ENCODE measurements at regions not wholly inside any gene's neighbourhood (a gene's known extent, or its start where the extent isn't known, plus 50 kb on each side); places are given as distances from the start of the nearest gene placed in this dataset.
"Not testable (repeated sequence)": the region's sequence is repeated elsewhere in the genome, so short reads cannot be mapped to it uniquely, and the experiment has no call there.

DNA sequence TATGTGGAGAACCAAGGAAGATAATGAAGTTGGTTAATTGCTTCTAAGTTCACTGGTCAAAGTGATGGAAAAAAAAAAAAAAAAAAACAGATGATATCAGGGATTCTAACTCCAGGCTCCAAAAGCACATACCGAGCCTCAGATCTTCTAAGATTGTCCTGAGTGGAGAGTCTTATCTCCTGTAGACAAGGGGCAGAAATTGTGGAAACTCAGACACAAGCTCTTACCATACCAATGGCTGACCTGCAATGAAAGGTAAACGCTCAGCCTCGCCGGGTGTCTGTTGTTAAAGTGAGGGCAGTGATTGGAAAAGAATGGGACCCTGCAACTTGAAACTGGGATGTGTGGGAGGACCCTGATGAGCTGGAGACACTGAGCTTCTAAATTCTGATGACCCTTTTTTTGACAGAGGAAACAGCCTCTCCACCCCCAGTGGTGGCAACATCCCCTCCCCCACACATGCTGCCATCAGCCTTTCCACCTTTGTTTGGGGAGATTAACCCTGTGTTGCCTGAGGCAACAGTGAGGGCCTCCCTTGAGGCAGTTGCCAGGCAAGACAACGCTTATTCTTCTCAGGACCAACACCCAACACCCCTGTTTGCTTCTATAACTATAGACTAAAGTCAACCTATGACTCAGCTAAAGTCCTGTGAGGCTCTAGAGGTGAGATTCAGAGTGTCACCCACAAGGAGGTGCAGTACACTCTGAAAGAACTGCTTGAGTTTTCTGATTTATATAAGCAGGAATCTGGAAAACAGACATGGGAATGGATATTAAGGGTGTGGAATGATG lies 154.0 kb downstream of the THBS2 start:
- peak; percentile 12 for DNase-seq

DNA sequence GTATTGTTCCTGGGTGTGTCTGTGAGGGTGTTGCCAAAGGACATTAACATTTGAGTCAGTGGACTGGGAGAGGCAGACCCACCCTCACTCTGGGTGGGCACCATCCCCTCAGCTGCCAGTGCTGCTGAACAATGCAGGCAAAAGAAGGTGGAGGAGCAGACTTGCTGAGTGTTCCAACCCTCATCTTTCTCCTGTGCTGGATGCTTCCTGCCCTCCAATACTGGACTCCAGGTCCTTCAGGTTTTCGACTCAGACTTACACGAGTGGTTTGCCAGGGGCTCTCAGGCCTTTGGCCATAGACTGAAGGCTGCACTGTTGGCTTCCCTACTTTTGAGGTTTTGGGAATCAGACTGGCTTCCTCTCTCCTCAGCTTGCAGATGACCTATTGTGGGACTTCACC lies 155.0 kb downstream of the THBS2 start:
- DNase-seq, result not testable (repeated sequence)

DNA sequence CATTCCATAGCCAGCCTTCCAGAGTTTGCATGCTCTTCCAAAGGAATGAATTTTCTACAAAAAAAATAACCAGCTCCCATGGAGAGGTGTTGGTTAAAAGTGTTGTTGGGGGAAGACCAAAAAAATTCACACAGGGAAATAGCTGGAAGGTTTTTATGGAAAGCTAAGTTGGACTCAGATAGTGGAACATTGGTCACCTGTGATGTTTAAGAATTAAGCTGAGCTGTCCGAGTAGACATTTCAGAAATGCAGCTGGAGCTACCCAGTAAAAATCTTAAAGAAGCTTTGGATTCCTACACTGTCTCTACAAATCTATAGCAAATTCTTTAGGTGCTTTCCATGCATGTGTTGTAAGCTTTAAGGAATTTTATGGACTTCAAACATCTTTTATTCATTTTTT lies 155.5 kb downstream of the THBS2 start:
- DNase-seq, result peak; percentile 19

DNA sequence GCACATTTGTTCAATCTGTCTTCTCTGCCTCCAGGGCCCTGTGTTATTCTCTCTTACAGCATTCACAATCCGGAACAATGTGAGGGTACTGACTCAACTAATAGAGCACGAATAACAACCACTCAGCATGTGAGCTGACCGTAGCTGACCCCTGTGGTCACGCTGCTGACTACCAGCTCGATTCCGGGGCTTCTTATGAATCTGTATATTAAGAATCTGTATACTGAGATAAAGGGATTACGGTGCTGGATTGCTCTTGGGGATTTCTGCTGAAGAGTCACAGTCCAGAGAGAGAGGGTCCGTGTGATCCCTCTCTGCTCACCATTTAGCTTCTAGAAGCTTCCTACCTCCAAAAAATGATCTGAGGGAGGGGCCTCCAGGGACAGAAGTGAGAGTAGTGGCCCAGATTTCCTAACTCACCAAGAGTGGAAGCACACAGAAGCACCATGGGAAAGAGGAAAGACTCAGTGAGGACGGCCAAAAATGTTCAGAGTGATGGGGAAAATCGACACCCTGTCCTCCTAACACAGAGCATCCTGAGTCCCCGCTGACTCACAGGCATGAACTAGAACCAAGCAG lies 156.2 kb downstream of the THBS2 start:
- peak; percentile 81 for DNase-seq

DNA sequence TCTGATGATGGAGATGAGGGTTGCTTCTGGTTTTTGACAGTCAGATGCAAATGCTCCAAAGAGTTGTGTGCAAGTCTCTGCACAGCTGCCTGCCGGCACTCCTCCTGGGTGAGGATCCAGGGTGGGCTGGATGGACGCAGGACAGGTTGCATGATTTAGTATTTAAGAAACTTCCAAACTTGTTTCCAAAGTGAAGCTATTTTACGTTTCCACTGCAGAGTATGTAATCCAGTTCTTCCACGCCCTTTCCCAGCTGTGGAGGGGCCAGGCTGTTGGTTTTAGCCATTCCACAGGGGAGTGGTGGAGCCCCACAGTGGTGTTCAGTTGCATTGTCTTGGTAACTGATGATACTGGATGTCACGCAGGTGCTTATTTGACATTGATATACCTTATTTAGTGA lies 157.3 kb downstream of the THBS2 start:
- no peak for DNase-seq

DNA sequence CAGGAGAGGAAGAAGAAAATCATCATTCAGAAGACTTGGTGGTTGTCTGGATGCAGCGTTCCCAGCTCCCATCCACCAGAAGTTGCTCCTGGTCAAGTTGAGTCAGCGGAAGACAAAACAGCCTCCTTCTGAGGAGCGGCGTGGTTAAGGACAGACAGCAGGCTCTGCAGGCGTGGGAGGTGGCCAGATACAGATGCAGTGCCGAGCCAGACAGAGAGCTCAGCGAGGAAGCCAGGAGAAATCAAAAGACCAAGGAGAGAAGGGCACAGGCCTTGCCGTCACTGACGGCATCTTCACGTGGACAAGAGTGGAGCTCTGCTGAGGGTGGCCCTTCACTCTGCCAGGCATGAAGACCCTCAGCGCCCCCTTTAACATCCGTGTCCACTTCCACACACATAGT lies 158.5 kb downstream of the THBS2 start:
- no peak for DNase-seq

DNA sequence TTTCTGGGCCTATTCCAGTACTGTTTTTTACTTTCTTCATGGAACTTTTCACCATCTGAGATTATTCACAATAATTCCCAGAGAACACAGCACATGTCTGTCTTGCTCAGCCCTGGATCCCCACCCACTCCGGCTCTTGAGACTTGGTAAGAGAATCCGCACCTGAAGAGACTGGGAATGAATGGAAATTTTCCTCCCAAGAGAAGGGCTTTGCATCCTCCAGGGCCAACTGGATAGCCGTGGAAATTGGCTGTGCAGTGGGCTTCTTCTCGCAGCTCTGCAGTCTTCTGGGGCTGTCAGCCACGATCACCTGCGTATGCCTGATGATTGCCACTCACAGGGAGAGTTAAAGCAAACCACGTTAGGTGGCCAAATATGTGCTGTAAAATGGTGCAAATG lies 159.1 kb downstream of the THBS2 start:
- no peak for DNase-seq

DNA sequence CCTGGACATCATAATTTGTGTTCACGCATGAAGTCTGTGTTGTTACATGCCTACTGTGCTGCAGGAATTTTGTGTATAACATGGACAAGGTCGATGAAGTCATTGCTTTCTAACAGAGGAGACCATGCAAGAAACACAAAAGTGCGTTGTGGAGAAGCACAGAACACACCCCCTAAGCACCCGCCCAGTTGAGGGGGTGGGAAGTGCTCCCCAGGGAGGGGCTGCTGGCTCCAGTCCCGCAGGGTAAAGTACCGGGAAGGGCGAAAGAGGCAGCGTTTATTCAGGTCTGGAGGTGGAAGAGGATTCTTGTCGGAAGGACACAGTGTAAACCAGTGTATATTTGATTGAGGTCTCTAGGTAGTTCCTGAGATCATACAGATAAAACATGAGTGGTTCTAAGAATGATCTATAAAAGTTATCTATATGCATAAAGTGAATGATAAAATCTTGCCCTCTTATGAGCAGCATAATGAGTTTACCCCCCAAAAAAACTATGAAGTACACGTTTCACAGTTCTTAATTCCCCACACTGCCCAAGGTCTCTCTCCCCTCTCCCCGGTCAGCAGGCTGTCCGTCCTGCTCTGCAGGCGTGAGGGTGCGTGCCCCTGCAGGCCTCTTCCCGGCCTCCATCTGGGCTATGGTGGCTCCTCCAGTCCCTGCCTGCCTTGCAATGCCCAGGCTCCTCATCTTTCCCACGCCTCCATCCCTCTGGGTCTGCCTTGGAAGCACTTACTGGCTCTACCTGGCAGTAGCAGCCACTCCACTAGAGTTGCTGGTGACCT lies 159.7 kb downstream of the THBS2 start:
- DNase-seq, result no peak

DNA sequence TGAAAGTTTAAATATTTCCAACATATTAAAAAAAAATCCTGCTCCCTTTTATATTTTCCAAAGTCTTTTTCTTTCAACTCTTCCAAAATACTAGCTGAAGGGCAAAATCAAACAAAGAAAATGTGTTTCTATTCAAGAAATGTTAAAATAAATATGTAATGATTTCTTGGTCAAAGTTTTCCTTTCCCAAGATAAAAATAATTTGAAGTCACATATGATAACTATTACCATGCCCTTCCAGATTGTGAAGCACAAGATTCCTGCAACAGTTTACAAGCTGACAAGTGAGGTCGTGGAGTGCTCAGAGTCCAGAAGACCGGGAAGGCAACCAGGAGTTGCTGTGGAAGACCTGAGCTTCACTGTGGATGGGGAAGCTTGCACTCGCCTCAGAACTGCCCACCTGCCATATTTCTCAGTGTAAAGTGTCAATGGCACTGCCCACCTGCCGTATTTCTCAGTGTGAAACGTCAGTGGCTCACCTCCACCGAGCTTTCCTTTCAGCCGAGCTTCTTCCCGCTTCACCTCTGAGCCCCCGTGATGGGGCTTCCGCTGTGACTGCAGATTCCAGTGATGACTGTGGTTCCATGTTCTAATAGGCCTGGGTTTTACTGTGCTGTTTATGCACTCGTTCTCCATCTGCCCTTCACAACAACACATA lies 160.5 kb downstream of the THBS2 start:
- DNase-seq, result no peak

DNA sequence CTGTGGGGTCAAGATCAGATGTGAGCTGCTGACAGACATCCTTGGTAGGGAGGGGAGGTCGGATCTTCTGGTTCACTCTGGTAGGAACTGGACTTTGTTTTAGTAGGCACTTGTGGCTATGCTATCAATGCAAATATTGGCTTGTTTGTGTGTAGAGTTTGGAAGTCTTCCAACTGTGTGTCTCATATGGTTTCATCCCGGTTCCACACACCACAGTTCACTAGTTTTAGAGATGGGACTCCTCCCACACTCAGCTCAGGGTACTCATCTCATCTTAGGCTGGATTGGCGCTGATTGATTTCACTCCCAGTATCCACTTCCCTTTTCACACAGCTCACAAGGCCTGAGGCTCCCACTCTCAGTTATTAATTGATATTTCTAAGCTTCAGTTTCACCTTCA lies 161.3 kb downstream of the THBS2 start:
- DNase-seq, result peak; percentile 9

DNA sequence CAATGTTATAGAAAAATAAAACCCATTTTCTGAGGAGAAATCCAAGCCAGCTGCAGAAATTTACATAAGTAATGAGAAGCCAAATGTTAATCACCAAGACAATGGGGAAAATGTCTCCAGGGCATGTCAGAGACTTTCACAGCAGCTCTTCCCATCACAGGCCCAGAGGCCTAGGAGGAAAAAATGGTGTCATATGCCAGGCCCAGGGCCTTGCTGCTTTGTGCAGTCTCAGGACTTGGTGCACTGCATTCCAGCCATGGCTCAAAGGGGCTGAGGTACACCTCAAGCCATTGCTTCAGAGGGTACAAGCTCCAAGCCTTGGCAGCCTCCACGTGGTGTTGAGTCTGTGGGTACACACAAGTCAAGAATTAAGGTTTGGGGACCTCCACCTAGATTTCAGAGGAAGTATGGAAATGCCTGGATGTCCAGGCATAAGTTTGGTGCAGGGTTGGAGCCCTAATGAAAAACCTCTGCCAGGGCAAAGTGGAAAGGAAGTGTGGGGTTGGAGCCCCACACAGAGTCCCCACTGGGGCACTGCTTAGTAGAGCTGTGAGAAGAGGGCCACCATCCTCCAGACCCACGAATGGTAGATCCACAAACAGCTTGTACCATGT lies 163.0 kb downstream of the THBS2 start:
- not testable (repeated sequence) for DNase-seq

DNA sequence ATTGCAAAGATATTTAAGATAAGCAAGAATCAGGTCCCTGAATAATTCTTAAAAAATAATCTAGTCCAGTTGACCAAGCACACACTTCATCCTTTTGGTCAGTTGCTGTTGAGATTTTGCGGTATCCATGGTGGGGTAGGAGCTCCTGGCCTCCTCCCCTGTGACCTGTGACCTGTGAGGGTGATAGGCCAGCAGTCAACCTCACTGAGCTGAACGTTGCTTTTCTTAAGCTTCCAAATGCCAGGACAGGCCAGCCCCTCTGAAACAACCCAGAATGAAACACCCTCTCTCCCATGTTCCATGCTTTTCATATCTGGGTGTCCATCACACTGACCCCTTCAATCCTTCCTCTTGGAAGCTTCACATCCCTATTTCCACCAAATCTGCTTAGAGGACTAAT lies 164.9 kb downstream of the THBS2 start:
- DNase-seq, result no peak

DNA sequence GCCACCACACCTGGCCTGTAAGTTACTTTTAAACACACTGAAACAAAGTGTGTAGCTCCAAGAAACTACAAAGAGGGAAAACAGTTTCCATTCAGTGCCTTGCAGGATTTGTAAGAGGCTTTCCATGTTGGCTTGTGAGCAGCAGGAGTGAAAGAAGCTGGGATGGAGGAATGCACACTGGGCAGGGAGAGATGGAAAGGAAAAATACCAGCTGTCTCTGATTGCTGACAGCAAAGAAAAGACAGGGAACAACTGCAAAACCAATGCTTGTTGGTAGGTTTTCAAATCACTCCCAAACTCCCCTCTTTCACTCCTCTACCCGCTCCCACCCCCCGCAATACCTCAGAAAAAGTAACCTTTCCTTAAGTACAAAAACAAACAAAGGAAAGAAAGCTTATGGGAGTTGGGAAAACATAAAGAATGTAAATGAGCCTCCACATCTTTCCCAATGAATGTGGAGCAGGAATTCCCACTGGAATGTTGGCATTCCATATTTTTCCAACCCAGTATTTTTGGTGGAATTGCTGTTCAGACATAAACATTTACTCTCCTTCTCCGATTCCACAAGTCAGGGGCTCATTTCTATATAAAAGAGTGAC lies 166.1 kb downstream of the THBS2 start:
- DNase-seq, result peak; percentile 61

DNA sequence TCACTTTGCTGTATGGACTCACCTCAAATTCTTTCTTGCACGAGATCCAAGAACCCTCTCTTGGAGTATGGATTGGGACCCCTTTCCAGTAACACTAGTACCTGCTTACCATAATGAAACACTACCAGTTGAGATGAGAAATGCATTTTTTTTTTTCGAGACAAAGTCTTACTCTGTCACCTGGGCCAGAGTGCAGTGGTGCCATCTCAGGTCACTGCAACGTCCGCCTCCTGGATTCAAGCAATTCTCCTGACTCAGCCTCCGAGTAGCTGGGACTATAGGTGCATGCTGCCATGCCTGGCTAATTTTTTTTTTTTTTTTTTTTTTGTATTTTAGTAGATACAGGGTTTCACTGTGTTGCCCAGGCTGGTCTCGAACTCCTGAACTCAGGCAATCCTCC lies 167.0 kb downstream of the THBS2 start:
- DNase-seq, result not testable (repeated sequence)

DNA sequence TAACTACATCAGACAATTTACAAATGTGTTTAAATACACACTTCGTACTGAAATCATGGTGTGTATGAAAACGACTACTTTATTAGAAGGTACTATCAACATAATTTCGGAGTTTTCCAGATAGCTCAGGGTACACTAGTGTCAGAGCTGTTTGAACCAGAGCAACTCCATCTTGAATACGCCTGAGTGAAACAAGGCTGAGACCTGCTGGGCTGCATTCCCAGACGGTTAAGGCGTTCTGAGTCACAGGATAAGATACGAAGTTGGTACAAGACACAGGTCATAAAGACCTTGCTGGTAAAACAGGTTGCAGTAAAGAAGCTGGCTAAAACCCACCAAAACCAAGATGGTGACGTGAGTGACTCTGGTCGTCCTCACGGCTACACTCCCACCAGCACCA lies 167.6 kb downstream of the THBS2 start:
- no peak for DNase-seq

DNA sequence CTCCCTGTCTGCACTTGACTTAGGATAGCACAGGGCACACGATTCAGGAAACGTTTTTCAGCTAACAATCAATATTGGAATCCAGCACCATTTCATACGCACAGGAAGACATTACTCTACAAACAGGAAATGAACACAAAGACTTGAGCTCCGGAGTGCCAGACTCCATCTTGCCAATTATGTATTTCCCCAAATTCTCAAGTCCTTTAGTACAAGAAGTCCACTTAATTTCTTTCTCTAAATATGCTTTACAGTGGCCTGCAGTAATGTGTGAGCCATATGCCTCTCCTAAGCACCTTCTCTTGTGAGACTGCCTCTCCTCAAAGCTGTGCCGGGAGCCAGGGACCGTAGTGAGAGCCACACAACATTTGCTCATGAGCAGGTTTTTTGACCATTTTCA lies 168.2 kb downstream of the THBS2 start:
- DNase-seq, result no peak

DNA sequence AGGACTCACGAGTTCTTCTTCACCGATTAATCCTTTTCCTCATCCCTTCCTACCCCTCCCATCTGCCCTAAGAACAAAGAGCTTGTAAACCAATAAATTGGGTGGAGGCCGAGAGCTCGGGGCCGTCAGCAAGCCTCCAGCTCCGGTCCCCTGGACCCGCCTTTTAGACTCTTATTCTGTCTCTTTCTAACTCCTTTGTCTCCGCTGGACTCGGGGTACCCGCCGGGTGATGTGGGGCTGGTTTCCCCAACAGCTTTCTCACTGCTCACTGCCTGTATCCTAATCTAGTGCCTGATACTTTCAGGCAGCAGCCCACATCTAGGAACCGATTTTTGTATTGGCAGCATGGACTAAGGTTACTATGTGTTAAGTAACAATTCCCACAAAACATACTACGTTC lies 169.1 kb downstream of the THBS2 start:
- DNase-seq, result not testable (repeated sequence)

DNA sequence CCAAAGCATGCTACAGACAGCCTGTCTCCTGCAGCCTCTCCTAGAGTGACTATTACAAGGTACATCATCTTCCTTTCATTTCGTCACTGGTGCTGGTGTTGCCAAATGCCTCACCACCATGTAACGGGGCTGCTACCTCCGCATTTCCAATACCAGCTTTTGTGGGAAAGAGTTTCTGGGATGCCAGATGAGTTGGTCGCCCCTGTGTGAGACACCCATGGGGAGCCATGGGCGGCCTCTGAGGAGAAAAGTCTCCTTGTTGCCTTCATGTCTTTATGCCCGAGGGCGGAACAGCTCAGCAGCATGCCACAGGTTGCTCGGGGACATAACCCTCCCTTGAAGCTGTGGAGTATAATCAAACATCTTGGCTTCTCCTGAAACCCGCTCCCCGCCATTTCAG lies 169.6 kb downstream of the THBS2 start:
- no peak for DNase-seq

DNA sequence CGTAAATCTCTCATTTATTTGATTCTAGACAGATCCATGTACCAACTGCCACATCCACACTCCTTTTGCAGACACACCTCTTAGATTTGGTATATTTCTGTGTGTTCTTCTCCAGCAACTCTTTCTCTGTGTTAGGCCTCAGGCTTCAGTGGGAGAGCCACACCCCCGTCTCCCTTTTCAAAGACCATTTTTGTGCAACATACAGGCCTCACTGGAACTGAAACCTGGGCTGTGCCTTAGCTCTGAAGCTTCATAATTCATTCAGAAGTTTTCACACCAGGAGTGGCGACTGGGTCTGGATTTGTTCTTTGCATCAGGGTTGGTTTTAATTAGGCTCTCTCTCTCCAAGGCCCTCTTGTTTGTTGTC lies 170.2 kb downstream of the THBS2 start:
- no peak for DNase-seq

DNA sequence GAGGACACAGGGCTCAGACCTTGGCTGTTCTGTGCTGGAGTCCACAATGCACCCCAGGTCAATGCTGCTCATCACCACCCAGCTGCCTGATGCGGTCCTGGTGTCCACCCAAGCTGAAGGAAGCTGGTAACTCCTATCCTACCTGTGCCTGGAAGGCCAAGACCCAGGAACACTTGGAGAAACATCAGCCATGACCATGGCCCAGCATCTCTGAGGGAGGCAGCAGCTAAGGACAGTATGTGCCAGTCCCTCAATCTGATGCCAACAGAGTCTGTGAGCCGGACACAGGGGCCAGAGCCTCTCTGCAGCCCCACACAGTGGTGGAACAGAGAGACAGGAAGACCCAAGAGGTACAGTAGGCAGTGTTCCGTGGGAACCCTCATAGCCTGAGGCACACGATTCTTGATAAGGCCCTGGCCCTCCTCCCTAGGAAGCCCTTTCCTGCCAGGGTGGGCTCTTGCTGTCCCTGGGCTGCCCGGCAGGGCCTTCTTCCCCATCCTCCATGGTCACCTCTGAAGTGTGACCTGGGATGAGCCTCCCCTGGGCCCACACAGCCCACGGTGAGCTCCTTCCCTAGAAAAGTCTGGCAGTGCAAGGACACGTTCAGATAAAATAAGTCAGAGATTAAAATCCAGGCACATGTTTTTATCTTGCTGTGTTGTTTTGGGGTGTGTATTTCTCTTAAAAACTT lies 170.7 kb downstream of the THBS2 start:
- DNase-seq, result no peak

DNA sequence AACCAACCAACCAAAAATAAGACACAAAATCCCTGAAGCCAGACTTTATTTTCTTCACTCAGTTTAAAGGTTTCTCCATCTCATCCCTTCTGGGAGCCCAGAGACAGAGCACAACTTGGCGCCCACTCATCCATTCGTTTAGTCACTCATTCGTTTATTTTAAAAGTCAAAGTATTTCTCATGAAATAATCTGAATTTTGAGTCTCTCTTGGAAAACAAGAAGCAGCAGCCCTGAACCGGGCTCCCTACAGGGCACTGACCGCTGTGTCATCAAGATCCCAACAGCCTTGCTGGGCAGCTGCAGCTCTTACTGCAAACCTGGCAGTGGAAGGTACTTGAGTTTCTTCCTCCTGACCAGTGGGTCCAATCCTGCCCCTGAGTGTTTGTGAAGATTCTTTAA lies 171.6 kb downstream of the THBS2 start:
- no peak for DNase-seq

DNA sequence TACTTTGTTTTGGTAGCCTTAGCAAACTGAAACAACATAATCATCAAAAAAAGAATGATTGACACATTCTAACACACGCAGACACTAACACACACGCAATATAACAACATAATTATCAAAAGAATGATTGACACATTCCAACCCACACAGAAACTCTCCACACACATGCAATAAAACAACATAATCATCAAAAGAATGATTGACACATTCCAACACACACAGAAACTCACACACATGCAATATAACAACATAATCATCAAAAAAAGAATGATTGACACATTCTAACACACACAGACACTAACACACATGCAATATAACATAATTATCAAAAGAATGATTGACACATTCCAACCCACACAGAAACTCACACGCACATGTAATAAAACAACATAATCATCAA lies 172.4 kb downstream of the THBS2 start:
- no peak for DNase-seq
